Body of pancreas (tissue), 4 donors: ENCODE measurements at regions not wholly inside any gene's neighbourhood (a gene's known extent, or its start where the extent isn't known, plus 50 kb on each side); places are given as distances from the start of the nearest gene placed in this dataset.
"Not testable (repeated sequence)": the region's sequence is repeated elsewhere in the genome, so short reads cannot be mapped to it uniquely, and the experiment has no call there.

Experiments used
- ATAC-seq: fragments of 150-250 bp; one replicate; pipeline ENCODE4 v1.9.1; 2016
- DNase-seq, 4 donors: peaks; one replicate each; pipeline ENCODE4 v3.0.0-alpha.2; 2019
- H3K27ac ChIP-seq, 4 donors: fragments of 200-600 bp; sonication (generic); 1 replicate in 3 of 4; 2 replicates in 1 of 4; pipeline versions ENCODE4 v1.5.1 to v1.6.1; 2016 to 2019; ENCODE audit warnings: mild to moderate bottlenecking in 1 of 4, mixed read lengths in 1 of 4, moderate library complexity in 1 of 4
- H3K27me3 ChIP-seq, 2 donors: fragments of 200-600 bp; sonication (generic); one replicate each; pipeline ENCODE4 v1.6.0; 2016; ENCODE audit warnings: mild to moderate bottlenecking in 1 of 2
- H3K36me3 ChIP-seq, 2 donors: fragments of 200-600 bp; sonication (generic); replicated peaks in 1 of 2; 2 replicates each; pipeline ENCODE4 v1.5.1; 2016; ENCODE audit warnings: low read depth in 2 of 2; ENCODE audit not compliant: insufficient read depth in 1 of 2
- H3K4me1 ChIP-seq: fragments of 200-600 bp; sonication (generic); one replicate; pipeline ENCODE4 v1.6.0; 2016
- H3K4me3 ChIP-seq, 2 donors: fragments of 200-600 bp; sonication (generic); 1 replicate in 1 of 2; 2 replicates in 1 of 2; pipeline ENCODE4 v1.5.1; 2016 to 2019
- H3K9me3 ChIP-seq, 3 donors: fragments of 200-600 bp; sonication (generic); 1 replicate in 2 of 3; 2 replicates in 1 of 3; pipeline ENCODE4 v1.5.1; 2016
- CTCF ChIP-seq, 7 experiments: fragments of 450-650 bp in 4 of 7; fragments of 200-600 bp in 3 of 7; sonication (generic) in 3 of 7; IDR thresholded peaks; one replicate each; pipeline ENCODE4 v1.5.1; 2016 to 2019; ENCODE audit warnings: antibody characterized with exemption in 7 of 7
- POLR2A ChIP-seq, 3 donors: fragments of 450-650 bp; IDR thresholded peaks; one replicate each; pipeline ENCODE4 v1.6.1; 2016; ENCODE audit warnings: antibody characterized with exemption in 3 of 3, mild to moderate bottlenecking in 2 of 3
- WGBS, 2 donors: methylation state at CpG; one replicate each; pipeline ENCODE4 v1.1.5; 2017; 5-methylcytosine and 5-hydroxymethylcytosine counted together
- intact Hi-C: fragments of 100-400 bp; cut with DNase I; formaldehyde crosslinking; loops from one replicate; pipeline ENCODE4 v1.15.1; 2023

- no peaks in the 10 kb centered on the region for H3K36me3 ChIP-seq
- TF ChIP-seq POLR2A (IDR thresholded peaks at IDR 0.05) (no peak), CTCF (IDR thresholded peaks at IDR 0.05) (no peak)
- peaks cover 0 to 5% (median 0%) of the 10 kb centered on the region in 3 donors for H3K9me3 ChIP-seq
- ATAC-seq, result no peak
- no peak overlapping the region for H3K27ac ChIP-seq
- H3K27me3 ChIP-seq, result no peaks in the 10 kb centered on the region
- H3K4me3 ChIP-seq, result no peak overlapping the region
- WGBS, 2 donors, result 71 to 94% methylated on average over 4 of the region's 4 CpGs
- H3K4me1 ChIP-seq, result no peaks in the 10 kb centered on the region
- no peak for DNase-seq
- intact Hi-C loops, result no loop called here
Observed at GRCh38 chr3:43843386-43843785, 152.6 kb downstream of the ABHD5 start.

DNA sequence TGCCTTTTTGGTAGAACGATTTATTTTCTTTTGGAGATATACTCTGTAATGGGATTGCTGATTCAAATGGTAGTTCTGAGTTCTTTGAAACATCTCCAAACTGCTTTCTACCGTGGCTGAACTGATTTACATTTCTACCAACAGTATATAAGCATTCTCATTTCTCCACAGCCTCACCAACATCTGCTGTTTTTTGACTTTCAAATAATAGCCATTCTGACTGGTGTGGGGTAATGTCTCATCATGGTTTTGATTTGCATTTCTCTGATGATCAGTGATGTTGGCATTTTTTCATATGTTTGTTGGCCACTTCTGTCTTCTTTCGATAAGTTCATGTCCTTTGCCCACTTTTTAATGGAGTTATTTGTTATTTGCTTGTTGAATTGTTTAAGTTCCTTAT, 154.0 kb downstream of the ABHD5 start:
- DNase-seq, result no peak

GRCh38 chr3:43845553-43845952, 154.8 kb downstream of the ABHD5 start:
- intact Hi-C loops, H3K36me3 ChIP-seq, H3K9me3 ChIP-seq, H3K27ac ChIP-seq, H3K27me3 ChIP-seq, DNase-seq, ATAC-seq, H3K4me1 ChIP-seq, H3K4me3 ChIP-seq: not testable (repeated sequence)
- 31 to 45% methylated on average over 1 of the region's 1 CpG for WGBS, 2 donors

More for the DNA sequence above, 154.0 kb downstream of the ABHD5 start:
- Histone ChIP-seq H3K4me1 (no peaks in the 10 kb centered on the region), H3K27me3 (no peaks in the 10 kb centered on the region), H3K36me3 (no peaks in the 10 kb centered on the region), H3K9me3 (peaks cover 0 to 5% (median 0%) of the 10 kb centered on the region in 3 donors), H3K27ac (no peak overlapping the region), H3K4me3 (no peak overlapping the region)
- TF ChIP-seq POLR2A (IDR thresholded peaks at IDR 0.05) (no peak), CTCF (IDR thresholded peaks at IDR 0.05) (no peak)
- intact Hi-C loops, result no loop called here
- 53 to 59% methylated on average over 3 of the region's 3 CpGs for WGBS, 2 donors
- no peak for ATAC-seq

DNA sequence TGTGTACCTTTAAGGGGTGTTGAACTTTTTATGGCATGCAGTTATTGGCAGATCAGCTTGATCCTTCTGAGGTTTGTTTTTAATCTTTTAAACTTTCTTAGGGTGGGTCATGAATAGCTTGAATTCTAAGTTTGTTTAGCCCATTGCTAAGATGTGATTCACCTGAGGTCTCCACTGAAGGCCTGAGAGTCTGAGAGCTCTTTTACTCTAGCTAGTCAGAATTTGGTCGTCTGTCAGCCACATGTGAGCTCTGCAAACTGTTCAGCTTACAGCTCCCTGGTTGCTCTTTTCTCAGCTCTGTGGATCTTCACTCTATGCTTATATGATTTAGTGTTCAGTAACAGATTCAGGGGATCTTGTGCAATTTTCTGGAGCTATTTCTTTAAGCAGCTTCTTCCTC, 161.3 kb downstream of the ABHD5 start:
- no peak overlapping the region for H3K4me3 ChIP-seq
- no peaks in the 10 kb centered on the region for H3K9me3 ChIP-seq
- ATAC-seq, result no peak
- H3K27ac ChIP-seq, result no peak overlapping the region
- H3K4me1 ChIP-seq, result no peaks in the 10 kb centered on the region
- no peaks in the 10 kb centered on the region for H3K27me3 ChIP-seq
- intact Hi-C loops, result loop anchor here (10.0 kb wide), 1 partner anchor 353 kb away; no protein-coding TSS in a partner anchor
- no peak for DNase-seq
- TF ChIP-seq POLR2A (IDR thresholded peaks at IDR 0.05), result no peak
- no peak for TF ChIP-seq CTCF (IDR thresholded peaks at IDR 0.05)
- 16 to 27% methylated on average over 1 of the region's 1 CpG for WGBS, 2 donors
- H3K36me3 ChIP-seq, result no peaks in the 10 kb centered on the region

- 50 to 59% methylated on average over 2 of the region's 2 CpGs for WGBS, 2 donors
- no peak for DNase-seq
- no peaks in the 10 kb centered on the region for H3K27me3 ChIP-seq
- no peaks in the 10 kb centered on the region for H3K9me3 ChIP-seq
- no peak for ATAC-seq
- intact Hi-C loops, result loop anchor here (10.0 kb wide), 1 partner anchor 351 kb away; no protein-coding TSS in a partner anchor
- H3K36me3 ChIP-seq, result no peaks in the 10 kb centered on the region
- no peak overlapping the region for H3K4me3 ChIP-seq
- no peak overlapping the region for H3K27ac ChIP-seq
- H3K4me1 ChIP-seq, result no peaks in the 10 kb centered on the region
- TF ChIP-seq CTCF (IDR thresholded peaks at IDR 0.05), result no peak
- no peak for TF ChIP-seq POLR2A (IDR thresholded peaks at IDR 0.05)
Observed at GRCh38 chr3:43854283-43854682, 163.5 kb downstream of the ABHD5 start.
